GM12865 (cell line): ENCODE measurements at regions not wholly inside any gene's neighbourhood (a gene's known extent, or its start where the extent isn't known, plus 50 kb on each side); places are given as distances from the start of the nearest gene placed in this dataset.

ENCODE experiments used
- DNase-seq: peaks from one replicate; pipeline ENCODE4 v3.0.0; 2010; ENCODE audit warnings: low read depth
- H3K4me3 ChIP-seq: 2 replicates; pipeline ENCODE4 v1.5.1; 2011; ENCODE audit warnings: mild to moderate bottlenecking, low read depth, low read length, control low read depth
- TF ChIP-seq, protein P1 (sequence below): IDR thresholded peaks from 2 replicates; pipeline ENCODE4 v1.5.1; 2011; ENCODE audit warnings: low read length, control low read depth, low read depth, inconsistent platforms; ENCODE audit not compliant: insufficient read depth; ENCODE audit errors: missing control alignments

GRCh38 chr6:100103194-100103593 is 109.2 kb upstream of the MCHR2 start:
- TF ChIP-seq, protein P1, sequence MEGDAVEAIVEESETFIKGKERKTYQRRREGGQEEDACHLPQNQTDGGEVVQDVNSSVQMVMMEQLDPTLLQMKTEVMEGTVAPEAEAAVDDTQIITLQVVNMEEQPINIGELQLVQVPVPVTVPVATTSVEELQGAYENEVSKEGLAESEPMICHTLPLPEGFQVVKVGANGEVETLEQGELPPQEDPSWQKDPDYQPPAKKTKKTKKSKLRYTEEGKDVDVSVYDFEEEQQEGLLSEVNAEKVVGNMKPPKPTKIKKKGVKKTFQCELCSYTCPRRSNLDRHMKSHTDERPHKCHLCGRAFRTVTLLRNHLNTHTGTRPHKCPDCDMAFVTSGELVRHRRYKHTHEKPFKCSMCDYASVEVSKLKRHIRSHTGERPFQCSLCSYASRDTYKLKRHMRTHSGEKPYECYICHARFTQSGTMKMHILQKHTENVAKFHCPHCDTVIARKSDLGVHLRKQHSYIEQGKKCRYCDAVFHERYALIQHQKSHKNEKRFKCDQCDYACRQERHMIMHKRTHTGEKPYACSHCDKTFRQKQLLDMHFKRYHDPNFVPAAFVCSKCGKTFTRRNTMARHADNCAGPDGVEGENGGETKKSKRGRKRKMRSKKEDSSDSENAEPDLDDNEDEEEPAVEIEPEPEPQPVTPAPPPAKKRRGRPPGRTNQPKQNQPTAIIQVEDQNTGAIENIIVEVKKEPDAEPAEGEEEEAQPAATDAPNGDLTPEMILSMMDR = no peak
- DNase-seq = no peak
- H3K4me3 ChIP-seq = no peak overlapping the region

- DNase-seq = no peak
- H3K4me3 ChIP-seq = no peak overlapping the region
- TF ChIP-seq, protein P1 = no peak
Observed at GRCh38 chr6:100101644-100102043, 107.6 kb upstream of the MCHR2 start.

DNA sequence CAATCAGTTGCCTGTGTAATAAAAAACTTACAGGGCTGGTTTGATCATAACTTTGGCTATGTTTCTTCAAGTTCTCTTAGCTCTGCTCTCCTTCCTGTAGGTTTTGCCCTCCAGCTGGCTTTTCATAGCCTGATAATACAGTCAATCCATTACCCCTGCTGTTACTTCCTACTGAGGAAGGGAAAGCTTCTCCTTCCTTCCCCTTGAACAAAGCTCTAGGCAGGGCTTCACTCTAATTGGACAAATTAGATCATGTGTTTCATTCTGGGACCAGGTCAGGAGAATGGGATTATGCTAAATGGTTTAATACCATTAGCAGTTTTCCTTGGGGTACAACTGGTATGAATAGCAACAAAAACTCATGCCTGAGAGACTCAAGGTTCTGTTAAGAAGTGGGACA is 106.8 kb upstream of the MCHR2 start:
- no peak overlapping the region for H3K4me3 ChIP-seq
- TF ChIP-seq, protein P1 = no peak

DNA sequence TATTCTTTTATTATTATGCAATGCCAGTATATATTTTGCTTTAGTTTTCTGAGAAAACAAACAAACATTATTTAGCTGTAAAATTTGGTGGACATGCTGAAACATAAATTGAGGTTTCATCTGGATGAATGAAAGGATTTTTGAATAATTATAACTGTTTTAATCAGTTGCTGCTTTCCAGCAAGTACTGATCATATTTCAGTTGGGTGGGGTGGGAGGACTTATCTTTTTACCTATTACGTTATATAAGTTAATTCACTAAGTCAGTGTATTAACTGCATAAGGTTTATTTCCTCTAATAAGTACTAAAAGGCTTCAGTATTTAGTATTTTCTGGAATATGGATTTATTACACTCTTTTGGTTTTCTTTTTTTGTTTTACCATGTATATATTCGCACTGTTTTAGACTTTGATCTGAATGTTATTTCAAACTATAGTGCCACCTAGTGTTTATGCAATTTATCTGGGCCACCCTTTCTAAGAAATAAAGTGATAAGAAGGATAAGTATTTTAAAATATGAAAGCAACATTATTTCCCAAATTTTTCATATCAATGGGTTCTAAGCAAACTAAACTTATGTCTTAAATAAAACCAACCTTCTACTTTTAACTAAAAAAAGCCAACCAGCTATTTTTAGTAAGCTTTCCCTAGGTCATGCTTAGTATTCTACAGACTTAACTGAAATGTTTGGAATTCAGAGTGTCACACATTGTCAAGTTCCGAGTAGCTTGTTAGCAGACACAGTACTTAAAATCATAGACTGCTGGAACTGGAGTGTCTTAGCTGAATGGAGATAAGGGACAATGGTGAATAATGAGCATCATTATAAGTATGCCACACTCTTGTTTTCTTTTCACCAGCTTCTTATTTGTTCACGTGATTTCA is 105.4 kb upstream of the MCHR2 start:
- no peak overlapping the region for H3K4me3 ChIP-seq
- TF ChIP-seq, protein P1 = peak; percentile 16
- DNase-seq = peak; percentile 12

More for the DNA sequence above, 106.8 kb upstream of the MCHR2 start:
- no peak for DNase-seq

GRCh38 chr6:100096936-100097335 is 102.9 kb upstream of the MCHR2 start:
- DNase-seq = no peak
- TF ChIP-seq, protein P1 = no peak
- H3K4me3 ChIP-seq = no peak overlapping the region

GRCh38 chr6:100096341-100096740 is 102.3 kb upstream of the MCHR2 start:
- no peak overlapping the region for H3K4me3 ChIP-seq
- no peak for DNase-seq
- TF ChIP-seq, protein P1 = no peak
